ENCODE measurements at regions not wholly inside any gene's neighbourhood (a gene's known extent, or its start where the extent isn't known, plus 50 kb on each side); places are given as distances from the start of the nearest gene placed in this dataset.

DNA sequence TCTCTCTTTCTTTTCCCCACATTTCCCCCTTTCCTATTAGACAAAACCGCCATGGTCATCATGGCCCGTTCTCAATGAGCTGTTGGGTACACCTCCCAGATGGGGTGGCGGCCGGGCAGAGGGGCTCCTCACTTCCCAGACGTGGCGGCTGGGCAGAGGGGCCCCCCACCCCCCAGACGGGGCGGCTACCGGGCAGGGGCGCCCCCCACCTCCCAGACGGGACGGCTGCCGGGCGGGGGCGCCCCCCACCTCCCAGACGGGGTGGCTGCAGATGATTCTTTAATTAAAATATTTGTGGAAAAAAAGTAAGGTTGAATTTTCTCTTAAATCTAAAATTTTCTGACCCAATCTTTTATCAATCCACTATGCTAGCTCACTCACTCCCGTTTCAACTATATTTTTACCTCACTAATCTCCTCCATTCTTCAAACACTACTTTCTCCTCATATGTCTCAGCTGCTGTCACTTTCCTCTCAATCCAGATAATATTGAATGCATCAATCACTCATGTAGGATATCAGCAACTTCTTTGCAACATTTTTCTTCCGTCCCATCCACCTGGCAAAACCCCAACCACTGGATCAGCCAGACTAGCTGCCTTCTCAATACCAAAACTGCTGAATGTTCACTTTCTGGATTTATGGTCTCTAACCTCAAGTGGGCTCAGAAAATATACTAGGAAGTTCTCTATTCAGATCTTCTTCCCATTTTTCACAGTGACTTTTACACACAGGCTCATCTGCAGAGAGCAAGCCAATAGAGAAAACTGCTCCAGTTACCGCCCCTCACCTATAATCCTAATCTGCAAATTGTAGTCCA, 81.1 kb upstream of the TRIM24 start:
- TF ChIP-seq, protein P1, sequence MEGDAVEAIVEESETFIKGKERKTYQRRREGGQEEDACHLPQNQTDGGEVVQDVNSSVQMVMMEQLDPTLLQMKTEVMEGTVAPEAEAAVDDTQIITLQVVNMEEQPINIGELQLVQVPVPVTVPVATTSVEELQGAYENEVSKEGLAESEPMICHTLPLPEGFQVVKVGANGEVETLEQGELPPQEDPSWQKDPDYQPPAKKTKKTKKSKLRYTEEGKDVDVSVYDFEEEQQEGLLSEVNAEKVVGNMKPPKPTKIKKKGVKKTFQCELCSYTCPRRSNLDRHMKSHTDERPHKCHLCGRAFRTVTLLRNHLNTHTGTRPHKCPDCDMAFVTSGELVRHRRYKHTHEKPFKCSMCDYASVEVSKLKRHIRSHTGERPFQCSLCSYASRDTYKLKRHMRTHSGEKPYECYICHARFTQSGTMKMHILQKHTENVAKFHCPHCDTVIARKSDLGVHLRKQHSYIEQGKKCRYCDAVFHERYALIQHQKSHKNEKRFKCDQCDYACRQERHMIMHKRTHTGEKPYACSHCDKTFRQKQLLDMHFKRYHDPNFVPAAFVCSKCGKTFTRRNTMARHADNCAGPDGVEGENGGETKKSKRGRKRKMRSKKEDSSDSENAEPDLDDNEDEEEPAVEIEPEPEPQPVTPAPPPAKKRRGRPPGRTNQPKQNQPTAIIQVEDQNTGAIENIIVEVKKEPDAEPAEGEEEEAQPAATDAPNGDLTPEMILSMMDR (IDR thresholded peaks at IDR 0.05; ENCODE audit: low read depth, low read length): no peak
- no peaks in the 10 kb centered on the region for H3K9me3 ChIP-seq
- H3K36me3 ChIP-seq: no peaks in the 10 kb centered on the region
- no peaks in the 10 kb centered on the region for H3K27me3 ChIP-seq
- H3K4me3 ChIP-seq (ENCODE audit: low read depth, low read length): no peak overlapping the region
- no peak for DNase-seq
- H3K4me1 ChIP-seq: no peaks in the 10 kb centered on the region

DNA sequence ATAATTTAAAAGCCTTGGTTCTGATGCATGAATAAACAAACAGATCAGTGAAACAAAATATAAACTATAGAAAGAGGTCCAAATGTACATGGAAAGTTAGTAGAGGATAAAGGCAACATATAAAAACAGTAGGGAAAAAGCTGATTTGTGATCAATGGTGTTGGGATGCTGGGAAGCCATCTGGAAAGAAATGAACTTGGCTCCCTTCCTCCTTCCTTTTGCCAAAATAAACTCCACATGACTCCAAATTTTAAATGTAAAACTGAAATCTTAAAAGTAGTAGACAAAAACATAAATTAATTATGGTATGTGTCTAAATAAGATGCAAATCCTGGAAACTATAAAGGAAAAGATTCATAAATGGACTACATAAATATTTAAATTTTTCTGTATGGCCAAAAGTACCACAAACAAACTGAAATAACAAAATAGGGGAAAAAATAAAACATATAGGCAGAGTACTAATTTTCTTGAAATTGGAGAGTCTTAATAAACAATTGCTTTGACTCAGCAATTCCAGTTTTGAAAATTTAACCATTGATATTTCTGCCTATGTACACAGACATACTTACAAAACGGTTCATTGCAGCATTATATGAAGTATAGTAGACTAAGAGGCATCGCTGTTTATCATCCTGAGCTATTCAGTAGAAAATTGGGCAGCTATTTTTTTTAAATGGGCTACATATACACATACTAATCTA, 77.0 kb upstream of the TRIM24 start:
- Histone ChIP-seq H3K36me3 (no peaks in the 10 kb centered on the region), H3K4me1 (no peaks in the 10 kb centered on the region), H3K9me3 (no peaks in the 10 kb centered on the region), H3K4me3 (ENCODE audit: low read depth, low read length) (no peak overlapping the region), H3K27me3 (no peaks in the 10 kb centered on the region)
- TF ChIP-seq, protein P1 (IDR thresholded peaks at IDR 0.05; ENCODE audit: low read depth, low read length): no peak
- DNase-seq: no peak

DNA sequence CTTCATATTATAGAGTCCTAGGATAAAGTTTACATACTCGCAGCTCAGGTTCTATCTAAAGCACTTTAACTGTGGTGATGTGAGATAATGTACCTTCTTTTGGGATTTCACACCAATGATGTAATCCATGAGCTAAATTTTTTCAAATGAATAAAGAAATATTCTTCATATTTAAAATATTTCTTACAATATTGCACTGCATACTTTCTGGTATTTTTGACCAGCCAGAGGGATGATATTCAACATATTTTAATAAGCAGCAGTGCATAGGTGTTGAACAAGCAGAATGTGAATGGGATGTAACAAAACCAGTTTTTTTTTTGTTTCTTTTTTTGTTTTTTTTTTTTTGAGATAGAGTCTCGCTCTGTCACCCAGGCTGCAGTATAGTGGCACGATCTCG, 73.2 kb upstream of the TRIM24 start:
- TF ChIP-seq, protein P1 (IDR thresholded peaks at IDR 0.05; ENCODE audit: low read depth, low read length): no peak
- Histone ChIP-seq H3K4me1 (no peaks in the 10 kb centered on the region), H3K36me3 (no peaks in the 10 kb centered on the region), H3K9me3 (no peaks in the 10 kb centered on the region), H3K4me3 (ENCODE audit: low read depth, low read length) (no peak overlapping the region), H3K27me3 (no peaks in the 10 kb centered on the region)
- no peak for DNase-seq

DNA sequence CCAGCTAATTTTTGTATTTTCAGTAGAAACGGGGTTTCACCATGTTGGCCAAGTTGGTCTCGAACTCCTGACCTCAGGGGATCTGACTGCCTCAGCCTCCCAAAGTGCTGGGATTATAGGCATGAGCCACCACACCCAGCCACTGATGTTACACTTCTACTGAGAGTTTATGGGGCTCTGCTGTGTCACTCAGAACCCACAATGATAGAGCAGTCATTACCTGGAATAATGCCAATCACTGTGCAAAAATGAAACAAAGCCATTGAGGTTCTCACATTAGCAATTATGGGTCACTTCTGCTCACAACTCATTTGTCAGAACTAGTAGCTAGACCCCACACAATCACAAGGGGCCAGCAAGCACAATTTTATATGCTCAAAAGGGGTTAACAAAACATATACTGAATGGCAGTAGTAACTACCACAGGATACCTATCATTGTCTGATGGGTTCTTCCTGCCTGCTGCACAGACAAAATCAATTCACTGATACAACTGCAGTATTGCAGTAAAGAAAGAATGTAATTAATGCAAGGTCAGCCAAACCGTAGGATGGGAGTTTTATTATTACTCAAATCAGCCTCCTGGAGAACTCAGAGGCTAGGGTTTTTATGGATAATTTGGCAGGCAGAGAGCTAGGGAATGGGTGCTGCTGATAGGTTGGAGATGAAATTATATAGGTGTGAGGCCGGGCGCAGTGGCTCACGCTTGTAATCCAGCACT, 72.1 kb upstream of the TRIM24 start:
- Histone ChIP-seq H3K4me3 (ENCODE audit: low read depth, low read length) (no peak overlapping the region), H3K36me3 (no peaks in the 10 kb centered on the region), H3K4me1 (no peaks in the 10 kb centered on the region), H3K9me3 (no peaks in the 10 kb centered on the region), H3K27me3 (no peaks in the 10 kb centered on the region)
- no peak for DNase-seq
- TF ChIP-seq, protein P1 (IDR thresholded peaks at IDR 0.05; ENCODE audit: low read depth, low read length): no peak

DNA sequence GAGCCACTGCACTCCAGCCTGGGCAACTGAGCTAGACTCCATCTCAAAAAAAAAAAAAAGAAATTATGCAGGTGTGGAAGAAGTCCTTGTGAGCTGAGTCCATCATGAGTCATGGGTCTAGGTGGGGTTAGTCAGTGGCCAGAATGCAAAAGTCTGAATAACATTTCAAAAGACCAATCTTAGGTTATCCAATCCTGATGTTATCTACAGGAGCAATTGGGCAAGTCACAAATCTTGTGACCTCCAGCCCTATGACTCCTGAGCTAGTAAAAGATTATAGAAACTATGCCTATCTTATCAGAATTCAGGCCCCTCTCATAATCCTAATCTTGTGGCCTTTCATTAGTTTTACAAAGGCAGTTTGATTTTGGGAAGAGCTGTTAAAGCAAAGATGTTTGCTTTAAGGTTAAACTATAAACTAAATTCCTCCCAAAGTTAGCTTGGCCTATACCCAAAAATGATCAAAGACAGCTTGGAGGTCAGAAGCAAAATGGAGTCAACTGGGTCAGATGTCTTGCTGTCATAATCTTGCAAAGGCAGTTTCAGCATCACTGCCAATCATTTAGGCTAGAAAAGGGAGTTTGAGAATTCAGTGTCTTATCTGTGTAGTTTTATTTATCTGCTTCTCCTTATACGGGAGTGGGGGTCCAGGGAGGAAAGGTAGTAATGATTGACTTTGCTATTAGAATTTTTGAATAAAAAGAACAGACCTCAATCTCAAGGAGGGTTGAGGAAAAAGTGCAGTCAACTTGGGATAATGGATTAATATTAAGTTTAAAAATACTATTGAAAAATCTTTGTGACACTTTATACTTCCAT, 71.2 kb upstream of the TRIM24 start:
- no peaks in the 10 kb centered on the region for H3K27me3 ChIP-seq
- no peak overlapping the region for H3K4me3 ChIP-seq (ENCODE audit: low read depth, low read length)
- H3K36me3 ChIP-seq: no peaks in the 10 kb centered on the region
- no peaks in the 10 kb centered on the region for H3K4me1 ChIP-seq
- TF ChIP-seq, protein P1 (IDR thresholded peaks at IDR 0.05; ENCODE audit: low read depth, low read length): no peak
- no peaks in the 10 kb centered on the region for H3K9me3 ChIP-seq
- DNase-seq: no peak
